ENCODE measurements at regions not wholly inside any gene's neighbourhood (a gene's known extent, or its start where the extent isn't known, plus 50 kb on each side); places are given as distances from the start of the nearest gene placed in this dataset.

GRCh38 chr13:94968757-94969086 lies 256.4 kb upstream of the SOX21 start:
- no peaks in the 10 kb centered on the region for H4K20me1 ChIP-seq (ENCODE audit: insufficient read depth, low read length)
- TF ChIP-seq CTCF (IDR thresholded peaks at IDR 0.05; ENCODE audit: extremely low read depth, low read depth, low read length) = no peak
- H3K4me1 ChIP-seq (ENCODE audit: insufficient read depth, low read length) = peaks cover 2% of the 10 kb centered on the region
- no peaks in the 10 kb centered on the region for H3K79me2 ChIP-seq (ENCODE audit: insufficient read depth, low read length)
- peak overlapping the region; percentile 74 for H3K4me2 ChIP-seq (ENCODE audit: insufficient read depth, low read length)
- H3K4me3 ChIP-seq (ENCODE audit: insufficient read depth, low read length) = peak overlapping the region; percentile 65
- no peaks in the 10 kb centered on the region for H3K36me3 ChIP-seq (ENCODE audit: insufficient read depth, low read length)
- no peaks in the 10 kb centered on the region for H3K9me3 ChIP-seq (ENCODE audit: low read depth, low read length)
- peak overlapping the region; percentile 85 for H2AFZ ChIP-seq (ENCODE audit: low read length)
- H3K27ac ChIP-seq (ENCODE audit: low read depth, low read length) = no peak overlapping the region
- no peak for DNase-seq (ENCODE audit: insufficient read length, low spot score, missing footprints)
- H3K27me3 ChIP-seq (ENCODE audit: insufficient read depth, low read length) = peaks cover 80% of the 10 kb centered on the region

GRCh38 chr13:94968040-94968756 lies 255.9 kb upstream of the SOX21 start:
- Histone ChIP-seq H2AFZ (ENCODE audit: low read length) (peak overlapping the region; percentile 85), H3K4me1 (ENCODE audit: insufficient read depth, low read length) (peaks cover 2% of the 10 kb centered on the region), H4K20me1 (ENCODE audit: insufficient read depth, low read length) (no peaks in the 10 kb centered on the region), H3K4me2 (ENCODE audit: insufficient read depth, low read length) (peak overlapping the region; percentile 74), H3K9me3 (ENCODE audit: low read depth, low read length) (no peaks in the 10 kb centered on the region), H3K79me2 (ENCODE audit: insufficient read depth, low read length) (no peaks in the 10 kb centered on the region), H3K27me3 (ENCODE audit: insufficient read depth, low read length) (peaks cover 81% of the 10 kb centered on the region), H3K4me3 (ENCODE audit: insufficient read depth, low read length) (peak overlapping the region; percentile 65), H3K36me3 (ENCODE audit: insufficient read depth, low read length) (no peaks in the 10 kb centered on the region), H3K27ac (ENCODE audit: low read depth, low read length) (no peak overlapping the region)
- no peak for TF ChIP-seq CTCF (IDR thresholded peaks at IDR 0.05; ENCODE audit: extremely low read depth, low read depth, low read length)
- DNase-seq (ENCODE audit: insufficient read length, low spot score, missing footprints) = no peak

- Histone ChIP-seq H3K36me3 (ENCODE audit: insufficient read depth, low read length) (no peaks in the 10 kb centered on the region), H3K4me3 (ENCODE audit: insufficient read depth, low read length) (peak overlapping the region; percentile 65), H3K79me2 (ENCODE audit: insufficient read depth, low read length) (no peaks in the 10 kb centered on the region), H3K27me3 (ENCODE audit: insufficient read depth, low read length) (peaks cover 83% of the 10 kb centered on the region), H3K27ac (ENCODE audit: low read depth, low read length) (no peak overlapping the region), H4K20me1 (ENCODE audit: insufficient read depth, low read length) (no peaks in the 10 kb centered on the region), H3K9me3 (ENCODE audit: low read depth, low read length) (no peaks in the 10 kb centered on the region), H3K4me1 (ENCODE audit: insufficient read depth, low read length) (peaks cover 2% of the 10 kb centered on the region), H3K4me2 (ENCODE audit: insufficient read depth, low read length) (peak overlapping the region; percentile 74), H2AFZ (ENCODE audit: low read length) (no peak overlapping the region)
- peak; percentile 84 for DNase-seq (ENCODE audit: insufficient read length, low spot score, missing footprints)
- TF ChIP-seq CTCF (IDR thresholded peaks at IDR 0.05; ENCODE audit: extremely low read depth, low read depth, low read length) = no peak
Measured at GRCh38 chr13:94967183-94968039, 255.1 kb upstream of the SOX21 start.

- no peak for DNase-seq (ENCODE audit: insufficient read length, low spot score, missing footprints)
- TF ChIP-seq CTCF (IDR thresholded peaks at IDR 0.05; ENCODE audit: extremely low read depth, low read depth, low read length) = no peak
- Histone ChIP-seq H3K4me3 (ENCODE audit: insufficient read depth, low read length) (no peak overlapping the region), H3K27me3 (ENCODE audit: insufficient read depth, low read length) (peaks cover 84% of the 10 kb centered on the region), H3K4me1 (ENCODE audit: insufficient read depth, low read length) (peaks cover 2% of the 10 kb centered on the region), H4K20me1 (ENCODE audit: insufficient read depth, low read length) (no peaks in the 10 kb centered on the region), H3K9me3 (ENCODE audit: low read depth, low read length) (no peaks in the 10 kb centered on the region), H3K79me2 (ENCODE audit: insufficient read depth, low read length) (no peaks in the 10 kb centered on the region), H2AFZ (ENCODE audit: low read length) (no peak overlapping the region), H3K36me3 (ENCODE audit: insufficient read depth, low read length) (no peaks in the 10 kb centered on the region), H3K4me2 (ENCODE audit: insufficient read depth, low read length) (no peak overlapping the region), H3K27ac (ENCODE audit: low read depth, low read length) (no peak overlapping the region)
Measured at GRCh38 chr13:94966422-94966955, 254.1 kb upstream of the SOX21 start.
